H9 (cell line): ENCODE measurements at regions not wholly inside any gene's neighbourhood (a gene's known extent, or its start where the extent isn't known, plus 50 kb on each side); places are given as distances from the start of the nearest gene placed in this dataset.

Experiments used
- DNase-seq: peaks from one replicate; pipeline ENCODE4 v3.0.0-alpha.2; 2017
- H2AFZ ChIP-seq: one replicate; pipeline ENCODE4 v1.6.1; 2013; ENCODE audit warnings: mild to moderate bottlenecking, low read length, control low read depth, moderate library complexity
- H2AK5ac ChIP-seq: 2 replicates; pipeline ENCODE4 v1.6.1; 2013; ENCODE audit warnings: low read length, control low read depth, mixed read lengths; ENCODE audit not compliant: insufficient read length
- H2BK120ac ChIP-seq: one replicate; pipeline ENCODE4 v1.6.1; 2013; ENCODE audit warnings: low read depth, mild to moderate bottlenecking, low read length, control low read depth, inconsistent platforms; ENCODE audit not compliant: poor library complexity, severe bottlenecking
- H2BK12ac ChIP-seq: 2 replicates; pipeline ENCODE4 v1.6.1; 2013; ENCODE audit warnings: low read length, control low read depth, mixed read lengths, low read depth; ENCODE audit not compliant: insufficient read length
- H2BK15ac ChIP-seq: 2 replicates; pipeline ENCODE4 v1.6.1; 2013; ENCODE audit warnings: low read depth, low read length, control low read depth
- H2BK20ac ChIP-seq: one replicate; pipeline ENCODE4 v1.6.1; 2013; ENCODE audit warnings: low read depth, mild to moderate bottlenecking, low read length, control low read depth, inconsistent platforms; ENCODE audit not compliant: poor library complexity, severe bottlenecking
- H2BK5ac ChIP-seq: 2 replicates; pipeline ENCODE4 v1.6.1; 2013; ENCODE audit warnings: low read length, control low read depth, mixed read lengths; ENCODE audit not compliant: insufficient read length
- H3K14ac ChIP-seq: 2 replicates; pipeline ENCODE4 v1.6.1; 2013; ENCODE audit warnings: low read length, control low read depth; ENCODE audit not compliant: insufficient read depth
- H3K18ac ChIP-seq: 2 replicates; pipeline ENCODE4 v1.6.1; 2013; ENCODE audit warnings: low read depth, mild to moderate bottlenecking, mixed read lengths, low read length, control low read depth; ENCODE audit not compliant: insufficient read length
- H3K23ac ChIP-seq: 2 replicates; pipeline ENCODE4 v1.6.1; 2013; ENCODE audit warnings: low read length, control low read depth, mixed read lengths, low read depth; ENCODE audit not compliant: insufficient read length
- H3K23me2 ChIP-seq: 2 replicates; pipeline ENCODE4 v1.6.1; 2013; ENCODE audit warnings: low read depth, mild to moderate bottlenecking, mixed read lengths, low read length, control low read depth; ENCODE audit not compliant: insufficient read length, poor library complexity, severe bottlenecking
- H3K27ac ChIP-seq: 2 replicates; pipeline ENCODE4 v1.5.1; 2013; ENCODE audit warnings: low read length, control low read depth, mixed read lengths, low read depth; ENCODE audit not compliant: insufficient read length
- H3K27me3 ChIP-seq: 2 replicates; pipeline ENCODE4 v1.6.1; 2013; ENCODE audit warnings: low read length, control low read depth, inconsistent platforms; ENCODE audit not compliant: insufficient read depth
- H3K4ac ChIP-seq: 2 replicates; pipeline ENCODE4 v1.6.1; 2013; ENCODE audit warnings: low read depth, mild to moderate bottlenecking, control low read depth, inconsistent platforms, low read length, moderate library complexity
- H3K4me1 ChIP-seq: 2 replicates; pipeline ENCODE4 v1.6.1; 2013; ENCODE audit warnings: low read length, control low read depth, inconsistent platforms; ENCODE audit not compliant: insufficient read depth
- H3K4me2 ChIP-seq: 2 replicates; pipeline ENCODE4 v1.6.1; 2013; ENCODE audit warnings: low read length, control low read depth, mixed read lengths; ENCODE audit not compliant: insufficient read length, insufficient read depth
- H3K56ac ChIP-seq: 2 replicates; pipeline ENCODE4 v1.6.1; 2013; ENCODE audit warnings: low read depth, mild to moderate bottlenecking, mixed read lengths, low read length, control low read depth; ENCODE audit not compliant: insufficient read length
- H3K79me1 ChIP-seq: 2 replicates; pipeline ENCODE4 v1.6.1; 2013; ENCODE audit warnings: low read depth, mild to moderate bottlenecking, moderate library complexity, low read length, control low read depth, inconsistent platforms; ENCODE audit not compliant: insufficient read depth, poor library complexity, severe bottlenecking
- H3K79me2 ChIP-seq: 2 replicates; pipeline ENCODE4 v1.6.1; 2013; ENCODE audit warnings: low read length, control low read depth, inconsistent platforms; ENCODE audit not compliant: insufficient read depth
- H3K9ac ChIP-seq: 2 replicates; pipeline ENCODE4 v1.6.1; 2013; ENCODE audit warnings: low read length, control low read depth, mixed read lengths; ENCODE audit not compliant: insufficient read length; ENCODE audit errors: extremely low read depth
- H3K9me3 ChIP-seq: one replicate; pipeline ENCODE4 v1.6.1; 2013; ENCODE audit warnings: low read depth, low read length, inconsistent platforms; ENCODE audit not compliant: control insufficient read depth
- H3T11ph ChIP-seq: one replicate; pipeline ENCODE4 v1.6.1; 2013; ENCODE audit warnings: mild to moderate bottlenecking, low read length, control low read depth, inconsistent platforms
- H4K20me1 ChIP-seq: one replicate; pipeline ENCODE4 v1.6.1; 2013; ENCODE audit not compliant: control insufficient read depth, insufficient read length, insufficient read depth
- H4K5ac ChIP-seq: 2 replicates; pipeline ENCODE4 v1.6.1; 2013; ENCODE audit warnings: low read depth, mild to moderate bottlenecking, mixed read lengths, low read length, control low read depth; ENCODE audit not compliant: insufficient read length
- H4K8ac ChIP-seq: replicated peaks from 2 replicates; pipeline ENCODE4 v1.6.1; 2013; ENCODE audit warnings: low read length, control low read depth, mixed read lengths, low read depth; ENCODE audit not compliant: insufficient read length
- H4K91ac ChIP-seq: 2 replicates; pipeline ENCODE4 v1.6.1; 2013; ENCODE audit warnings: low read depth, mild to moderate bottlenecking, moderate library complexity, mixed read lengths, low read length, control low read depth; ENCODE audit not compliant: insufficient read length
- H3K27ac Mint-ChIP-seq, 3 experiments: 2 replicates in 2 of 3; 3 replicates in 1 of 3; pipeline ENCODE4 v1.8.0; 2020 to 2021; ENCODE audit warnings: mixed read lengths in 3 of 3, mild to moderate bottlenecking in 1 of 3, moderate library complexity in 1 of 3
- H3K27me3 Mint-ChIP-seq: 2 replicates; pipeline ENCODE4 v1.8.0; 2021; ENCODE audit warnings: low read depth, mild to moderate bottlenecking, moderate library complexity, mixed read lengths
- H3K36me3 Mint-ChIP-seq, 3 experiments: 2 replicates in 2 of 3; 3 replicates in 1 of 3; pipeline ENCODE4 v1.8.0; 2020 to 2021; ENCODE audit warnings: low read depth in 3 of 3, mixed read lengths in 3 of 3; ENCODE audit not compliant: insufficient read depth in 1 of 3
- H3K4me1 Mint-ChIP-seq, 2 experiments: 2 replicates each; pipeline ENCODE4 v1.8.0; 2020; ENCODE audit warnings: mixed read lengths in 2 of 2
- H3K4me3 Mint-ChIP-seq, 2 experiments: 2 replicates in 1 of 2; 3 replicates in 1 of 2; pipeline ENCODE4 v1.8.0; 2020 to 2021; ENCODE audit warnings: mild to moderate bottlenecking in 2 of 2, mixed read lengths in 2 of 2, moderate library complexity in 1 of 2
- H3K9me3 Mint-ChIP-seq, 2 experiments: 2 replicates in 1 of 2; 3 replicates in 1 of 2; pipeline ENCODE4 v1.8.0; 2020; ENCODE audit warnings: mild to moderate bottlenecking in 2 of 2, mixed read lengths in 2 of 2, moderate library complexity in 1 of 2
- WGBS: extraction: QIAGEN DNeasy Blood & Tissue Kit; methylation state at CpG from one replicate; pipeline ENCODE4 v1.1.7; 2013; ENCODE audit warnings: missing lambda C conversion rate, low lambda C conversion rate, mixed read lengths; ENCODE audit not compliant: insufficient read length; ENCODE audit errors: extremely low coverage; 5-methylcytosine and 5-hydroxymethylcytosine counted together
- TF ChIP-seq, protein P1 (sequence below): fragments of 200-600 bp; sonication (generic); conservative IDR thresholded peaks from 3 replicates; pipeline ENCODE4 v1.8.0; 2021; ENCODE audit warnings: antibody characterized with exemption, mild to moderate bottlenecking

GRCh38 chr13:36763126-36763722, 55.8 kb upstream of the RFXAP start:
- Histone ChIP-seq H4K5ac (no peak overlapping the region), H2BK5ac (no peak overlapping the region), H3K79me1 (no peaks in the 10 kb centered on the region), H2AFZ (no peak overlapping the region), H2AK5ac (peak overlapping the region; percentile 28), H2BK15ac (no peak overlapping the region), H3K27ac (peak overlapping the region; percentile 100), H3K4me2 (no peak overlapping the region), H2BK120ac (no peak overlapping the region), H3K4me1 (peaks cover 3% of the 10 kb centered on the region; the same call in 1 of the 2 replicates), H3K4ac (peak overlapping the region; percentile 89; the same call in 1 of the 2 replicates), H3K27me3 (no peaks in the 10 kb centered on the region), H4K8ac (no peak overlapping the region), H4K20me1 (no peaks in the 10 kb centered on the region), H3K56ac (no peak overlapping the region), H3T11ph (no peak overlapping the region), H3K14ac (no peak overlapping the region), H2BK20ac (no peak overlapping the region), H3K79me2 (no peaks in the 10 kb centered on the region), H3K9ac (no peak overlapping the region), H3K23ac (no peak overlapping the region), H3K9me3 (no peaks in the 10 kb centered on the region), H4K91ac (peak overlapping the region; percentile 84), H3K23me2 (no peaks in the 10 kb centered on the region), H2BK12ac (peak overlapping the region; percentile 60), H3K18ac (peak overlapping the region; percentile 4)
- peaks cover 13 to 21% of the 10 kb centered on the region in 2 experiments for H3K9me3 Mint-ChIP-seq
- H3K36me3 Mint-ChIP-seq = peaks cover 0 to 24% (median 3%) of the 10 kb centered on the region in 3 experiments; a peak in 4 of 7 replicates
- DNase-seq = no peak
- H3K4me1 Mint-ChIP-seq = peaks cover 18 to 24% of the 10 kb centered on the region in 2 experiments
- H3K27ac Mint-ChIP-seq = peak overlapping the region in 2 of 3 experiments; percentile 98; a peak in 3 of 7 replicates
- WGBS = no CpG with 5 or more reads among the region's 5 CpGs
- H3K27me3 Mint-ChIP-seq = no peaks in the 10 kb centered on the region
- H3K4me3 Mint-ChIP-seq = no peak overlapping the region
- TF ChIP-seq, protein P1, sequence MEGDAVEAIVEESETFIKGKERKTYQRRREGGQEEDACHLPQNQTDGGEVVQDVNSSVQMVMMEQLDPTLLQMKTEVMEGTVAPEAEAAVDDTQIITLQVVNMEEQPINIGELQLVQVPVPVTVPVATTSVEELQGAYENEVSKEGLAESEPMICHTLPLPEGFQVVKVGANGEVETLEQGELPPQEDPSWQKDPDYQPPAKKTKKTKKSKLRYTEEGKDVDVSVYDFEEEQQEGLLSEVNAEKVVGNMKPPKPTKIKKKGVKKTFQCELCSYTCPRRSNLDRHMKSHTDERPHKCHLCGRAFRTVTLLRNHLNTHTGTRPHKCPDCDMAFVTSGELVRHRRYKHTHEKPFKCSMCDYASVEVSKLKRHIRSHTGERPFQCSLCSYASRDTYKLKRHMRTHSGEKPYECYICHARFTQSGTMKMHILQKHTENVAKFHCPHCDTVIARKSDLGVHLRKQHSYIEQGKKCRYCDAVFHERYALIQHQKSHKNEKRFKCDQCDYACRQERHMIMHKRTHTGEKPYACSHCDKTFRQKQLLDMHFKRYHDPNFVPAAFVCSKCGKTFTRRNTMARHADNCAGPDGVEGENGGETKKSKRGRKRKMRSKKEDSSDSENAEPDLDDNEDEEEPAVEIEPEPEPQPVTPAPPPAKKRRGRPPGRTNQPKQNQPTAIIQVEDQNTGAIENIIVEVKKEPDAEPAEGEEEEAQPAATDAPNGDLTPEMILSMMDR = no peak
